Fibroblast of the aortic adventitia (primary cell): ENCODE measurements at regions not wholly inside any gene's neighbourhood (a gene's known extent, or its start where the extent isn't known, plus 50 kb on each side); places are given as distances from the start of the nearest gene placed in this dataset.

Experiments
- DNase-seq: peaks from one replicate; pipeline ENCODE4 v3.0.0-alpha.2; 2010; ENCODE audit warnings: low read depth
- H3K4me3 ChIP-seq: 2 replicates; pipeline ENCODE4 v1.5.1; 2011; ENCODE audit warnings: low read depth, mild to moderate bottlenecking, control low read depth, low read length, moderate library complexity
- TF ChIP-seq, protein P1 (sequence below): IDR thresholded peaks from 2 replicates; pipeline ENCODE4 v1.5.1; 2011; ENCODE audit warnings: mild to moderate bottlenecking, low read length, control low read depth, inconsistent platforms; ENCODE audit not compliant: insufficient read depth

DNA sequence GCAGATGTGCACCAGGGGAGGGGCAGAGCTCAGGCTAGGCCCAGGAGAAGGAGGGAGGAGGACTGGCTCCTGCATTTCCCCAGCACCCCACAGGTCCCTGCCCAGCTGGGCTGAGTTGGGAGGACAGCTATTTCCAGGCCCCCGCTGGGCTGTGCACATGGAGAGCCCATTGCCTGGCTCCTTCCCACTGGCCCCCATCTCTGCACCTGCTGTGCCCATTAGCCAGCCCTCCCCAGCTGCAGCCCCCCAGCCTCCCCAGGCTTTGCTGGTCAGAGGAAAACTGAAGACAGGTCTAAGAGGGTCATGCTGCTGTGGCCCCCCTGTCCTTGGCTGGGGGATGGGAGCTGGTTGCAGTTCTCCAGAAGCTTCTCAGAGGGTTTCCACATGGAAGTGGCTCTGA is 81.8 kb upstream of the SHANK2 start:
- H3K4me3 ChIP-seq = no peak overlapping the region
- no peak for DNase-seq
- TF ChIP-seq, protein P1, sequence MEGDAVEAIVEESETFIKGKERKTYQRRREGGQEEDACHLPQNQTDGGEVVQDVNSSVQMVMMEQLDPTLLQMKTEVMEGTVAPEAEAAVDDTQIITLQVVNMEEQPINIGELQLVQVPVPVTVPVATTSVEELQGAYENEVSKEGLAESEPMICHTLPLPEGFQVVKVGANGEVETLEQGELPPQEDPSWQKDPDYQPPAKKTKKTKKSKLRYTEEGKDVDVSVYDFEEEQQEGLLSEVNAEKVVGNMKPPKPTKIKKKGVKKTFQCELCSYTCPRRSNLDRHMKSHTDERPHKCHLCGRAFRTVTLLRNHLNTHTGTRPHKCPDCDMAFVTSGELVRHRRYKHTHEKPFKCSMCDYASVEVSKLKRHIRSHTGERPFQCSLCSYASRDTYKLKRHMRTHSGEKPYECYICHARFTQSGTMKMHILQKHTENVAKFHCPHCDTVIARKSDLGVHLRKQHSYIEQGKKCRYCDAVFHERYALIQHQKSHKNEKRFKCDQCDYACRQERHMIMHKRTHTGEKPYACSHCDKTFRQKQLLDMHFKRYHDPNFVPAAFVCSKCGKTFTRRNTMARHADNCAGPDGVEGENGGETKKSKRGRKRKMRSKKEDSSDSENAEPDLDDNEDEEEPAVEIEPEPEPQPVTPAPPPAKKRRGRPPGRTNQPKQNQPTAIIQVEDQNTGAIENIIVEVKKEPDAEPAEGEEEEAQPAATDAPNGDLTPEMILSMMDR = no peak

DNA sequence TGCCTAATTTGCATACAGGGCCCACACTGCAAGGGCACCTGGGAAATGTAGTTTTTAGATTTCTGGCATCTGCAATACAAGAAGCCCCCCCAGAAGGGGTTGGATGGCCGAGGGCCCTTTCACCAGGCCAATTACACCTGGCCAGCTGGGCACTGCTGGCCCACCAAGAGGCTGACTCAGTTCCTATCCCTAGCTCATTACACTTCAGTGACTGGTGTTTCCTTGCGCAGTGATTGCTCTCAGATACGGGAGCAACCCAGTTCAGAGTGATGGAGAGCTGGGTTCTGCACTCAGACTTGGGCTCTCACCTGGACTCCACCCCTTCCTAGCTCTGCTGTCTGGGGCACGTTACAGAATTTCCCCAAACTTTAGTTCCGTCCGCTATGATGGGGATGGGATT is 81.1 kb upstream of the SHANK2 start:
- TF ChIP-seq, protein P1 = no peak
- no peak for DNase-seq
- H3K4me3 ChIP-seq = no peak overlapping the region

DNA sequence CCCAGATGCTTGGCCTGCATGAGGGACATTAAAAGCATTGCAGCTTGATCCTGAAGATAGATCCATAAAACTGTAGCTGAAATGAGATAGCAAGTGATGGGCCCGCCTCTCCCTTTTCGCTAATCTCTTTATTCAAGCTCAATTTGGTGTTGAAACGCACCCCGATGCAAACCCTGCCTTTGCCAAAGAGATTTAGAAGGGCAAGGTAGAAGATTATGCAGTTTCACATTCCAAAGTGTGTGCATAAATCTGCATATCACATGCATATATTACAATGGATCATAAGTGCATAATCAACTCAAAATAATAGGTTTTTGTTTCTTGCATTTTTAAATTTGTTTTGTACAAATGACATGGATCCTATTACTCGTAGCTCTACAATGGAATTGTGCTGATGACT is 80.1 kb upstream of the SHANK2 start:
- TF ChIP-seq, protein P1 = no peak
- no peak overlapping the region for H3K4me3 ChIP-seq
- DNase-seq = no peak

DNA sequence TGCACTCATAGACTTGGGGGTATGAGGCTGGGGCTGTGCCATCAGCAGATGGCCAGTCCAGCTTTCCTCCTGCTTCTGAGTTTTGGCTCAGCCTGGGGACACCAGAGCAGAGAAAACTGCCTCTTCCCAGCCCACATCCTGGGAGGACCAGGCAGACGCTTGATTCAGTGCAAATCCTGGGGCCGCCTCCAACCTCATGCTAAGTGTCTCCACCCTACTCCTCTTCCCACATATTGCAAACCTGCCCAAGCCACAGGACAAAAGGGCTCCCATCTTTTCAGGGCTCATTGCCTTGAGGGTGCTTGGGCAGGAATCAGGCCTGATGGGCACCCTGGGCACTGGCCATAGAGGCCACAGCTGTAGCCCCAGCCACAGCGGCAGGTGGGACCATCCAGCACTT is 79.7 kb upstream of the SHANK2 start:
- H3K4me3 ChIP-seq = no peak overlapping the region
- TF ChIP-seq, protein P1 = no peak
- DNase-seq = no peak

DNA sequence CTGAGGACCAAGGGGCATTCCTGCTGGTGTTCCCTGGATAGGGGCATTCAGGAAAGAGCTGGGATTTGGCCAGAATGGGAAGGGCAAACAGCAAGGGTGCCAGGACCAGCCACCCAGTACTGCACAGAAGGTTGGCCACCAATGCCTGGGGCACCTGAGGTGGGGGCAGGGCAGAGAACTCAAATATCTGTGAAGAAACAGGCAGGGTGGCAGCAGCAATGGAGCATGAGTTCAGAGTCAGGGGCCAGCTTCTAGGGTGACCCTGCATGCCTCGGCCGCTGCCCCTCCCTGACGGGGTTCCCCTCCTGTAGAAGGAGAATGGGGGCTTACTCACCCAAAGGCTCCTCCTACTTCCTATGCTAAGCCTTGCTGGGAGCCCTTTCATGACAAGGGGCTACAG is 79.3 kb upstream of the SHANK2 start:
- no peak for DNase-seq
- TF ChIP-seq, protein P1 = no peak
- no peak overlapping the region for H3K4me3 ChIP-seq

DNA sequence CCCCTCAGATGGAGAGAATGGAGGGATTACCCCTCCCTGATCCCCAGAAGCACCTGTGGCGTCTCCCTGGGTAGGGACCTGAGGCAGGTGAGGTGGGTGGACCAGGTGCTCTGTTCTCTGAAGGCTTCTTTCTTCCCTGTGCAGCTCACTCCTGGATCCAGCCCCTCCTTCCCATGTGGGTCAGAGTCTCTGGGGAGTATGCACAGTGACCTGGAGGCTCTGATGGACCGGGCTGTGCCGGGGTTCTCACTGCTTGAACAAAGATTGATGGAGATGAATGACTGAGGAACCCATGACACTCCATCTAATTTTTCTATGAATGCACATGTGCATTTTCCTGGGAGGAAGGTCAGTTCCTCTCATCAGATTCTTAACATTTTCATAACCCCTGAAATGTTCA is 78.6 kb upstream of the SHANK2 start:
- TF ChIP-seq, protein P1 = no peak
- no peak for DNase-seq
- no peak overlapping the region for H3K4me3 ChIP-seq

DNA sequence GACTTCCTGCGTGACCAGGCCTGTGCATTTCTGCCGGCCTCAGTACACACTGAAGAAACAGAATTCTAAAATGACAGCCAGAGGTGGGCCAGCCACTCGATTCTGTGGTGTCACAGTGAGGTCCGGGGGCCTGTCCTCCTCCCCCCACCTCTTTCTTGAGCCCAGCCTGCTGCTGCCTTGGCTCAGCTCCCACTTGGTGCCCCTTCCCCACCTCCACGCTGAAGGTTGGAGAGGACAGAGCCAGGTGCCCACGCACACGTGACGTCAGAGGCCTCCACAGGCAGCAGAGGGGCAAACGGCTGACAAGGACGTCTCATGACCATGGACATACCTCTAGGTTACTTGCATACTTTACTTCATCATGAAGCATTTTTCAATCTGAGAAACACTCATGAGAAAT is 78.0 kb upstream of the SHANK2 start:
- TF ChIP-seq, protein P1 = no peak
- no peak overlapping the region for H3K4me3 ChIP-seq
- no peak for DNase-seq
